IMR-90 (cell line): ENCODE measurements at regions not wholly inside any gene's neighbourhood (a gene's known extent, or its start where the extent isn't known, plus 50 kb on each side); places are given as distances from the start of the nearest gene placed in this dataset.

Source experiments
- ATAC-seq: fragments of 200-7000 bp; cut with Tn5 transposase; 2 replicates; pipeline ENCODE4 v1.9.1; 2020; ENCODE audit warnings: low read depth, mild to moderate bottlenecking, moderate library complexity
- BruUV-seq: library from RNA; stranded (reverse); fragments of 400-500 nt; replicated peaks from 2 replicates; lab custom pipeline; 2021; lab: Mats Ljungman, UMichigan
- CTCF ChIA-PET: fragments of 300-600 bp; formaldehyde crosslinking; extraction: SDS; loops from one replicate; lab custom pipeline; 2021; ENCODE audit warnings: antibody characterized with exemption; lab: Yijun Ruan, JAX
- POLR2A ChIA-PET: fragments of 300-600 bp; sonication (Branson Sonifier 250); formaldehyde crosslinking; loops from one replicate; lab custom pipeline; 2022; ENCODE audit warnings: antibody characterized with exemption; ENCODE audit not compliant: unreplicated experiment; lab: Charles Lee
- DNase-seq: peaks from one replicate; pipeline ENCODE4 v3.0.0; 2013
- H2AFZ ChIP-seq: replicated peaks from 2 replicates; pipeline ENCODE3; 2013; ENCODE audit warnings: low read length, mild to moderate bottlenecking; ENCODE audit not compliant: poor library complexity
- H2AK5ac ChIP-seq: 2 replicates; pipeline ENCODE4 v1.6.1; 2013; ENCODE audit warnings: low read depth, low read length, inconsistent platforms
- H2AK9ac ChIP-seq: replicated peaks from 2 replicates; pipeline ENCODE3; 2013; ENCODE audit warnings: mild to moderate bottlenecking, low read depth, low read length, moderate library complexity; ENCODE audit not compliant: poor library complexity
- H2BK120ac ChIP-seq: 2 replicates; pipeline ENCODE4 v1.6.1; 2013; ENCODE audit warnings: low read depth, low read length, inconsistent platforms
- H2BK15ac ChIP-seq: 3 replicates; pipeline ENCODE4 v1.6.1; 2013; ENCODE audit warnings: low read depth, low read length, inconsistent platforms
- H2BK20ac ChIP-seq: 2 replicates; pipeline ENCODE4 v1.6.1; 2013; ENCODE audit warnings: low read depth, mild to moderate bottlenecking, inconsistent platforms, low read length, moderate library complexity
- H2BK5ac ChIP-seq: 2 replicates; pipeline ENCODE4 v1.6.1; 2013; ENCODE audit warnings: mild to moderate bottlenecking, low read depth, low read length, inconsistent platforms; ENCODE audit not compliant: poor library complexity, severe bottlenecking
- H3K14ac ChIP-seq: replicated peaks from 2 replicates; pipeline ENCODE4 v1.6.1; 2013; ENCODE audit warnings: low read depth, low read length, inconsistent platforms
- H3K18ac ChIP-seq: 2 replicates; pipeline ENCODE4 v1.6.1; 2013; ENCODE audit warnings: low read depth, low read length, control low read depth
- H3K23ac ChIP-seq: 2 replicates; pipeline ENCODE4 v1.6.1; 2013; ENCODE audit warnings: low read depth, low read length, inconsistent platforms
- H3K27ac ChIP-seq: 2 replicates; pipeline ENCODE4 v1.5.1; 2013; ENCODE audit warnings: mild to moderate bottlenecking, control low read depth, low read length; ENCODE audit not compliant: insufficient read depth
- H3K27me3 ChIP-seq: 2 replicates; pipeline ENCODE4 v1.6.1; 2013; ENCODE audit warnings: low read length; ENCODE audit not compliant: control insufficient read depth, insufficient read depth
- H3K36me3 ChIP-seq: 2 replicates; pipeline ENCODE4 v1.6.1; 2013; ENCODE audit warnings: low read length, mixed read lengths; ENCODE audit not compliant: control insufficient read depth, insufficient read depth
- H3K4ac ChIP-seq: 2 replicates; pipeline ENCODE4 v1.6.1; 2013; ENCODE audit warnings: low read depth, low read length, inconsistent platforms
- H3K4me1 ChIP-seq: 2 replicates; pipeline ENCODE4 v1.6.1; 2013; ENCODE audit warnings: low read length, mixed read lengths; ENCODE audit not compliant: control insufficient read depth, insufficient read depth
- H3K4me2 ChIP-seq: 2 replicates; pipeline ENCODE4 v1.6.1; 2013; ENCODE audit warnings: low read depth, mild to moderate bottlenecking, control low read depth, low read length, moderate library complexity
- H3K4me3 ChIP-seq: 2 replicates; pipeline ENCODE4 v1.5.1; 2013; ENCODE audit warnings: low read depth, mild to moderate bottlenecking, control low read depth, low read length, moderate library complexity; ENCODE audit not compliant: insufficient read depth
- H3K56ac ChIP-seq: 2 replicates; pipeline ENCODE4 v1.6.1; 2013; ENCODE audit warnings: low read length, inconsistent platforms; ENCODE audit not compliant: insufficient read depth; ENCODE audit errors: extremely low read depth
- H3K79me1 ChIP-seq, 2 experiments: 2 replicates each; pipeline ENCODE4 v1.6.1; 2013; ENCODE audit warnings: low read length in 2 of 2, inconsistent platforms in 1 of 2, low read depth in 1 of 2
- H3K9ac ChIP-seq: 2 replicates; pipeline ENCODE4 v1.6.1; 2013; ENCODE audit warnings: low read depth, low read length, control low read depth
- H3K9me1 ChIP-seq: 2 replicates; pipeline ENCODE4 v1.6.1; 2013; ENCODE audit warnings: low read length, inconsistent platforms; ENCODE audit not compliant: insufficient read depth
- H3K9me3 ChIP-seq: 2 replicates; pipeline ENCODE4 v1.6.1; 2013; ENCODE audit warnings: low read length; ENCODE audit not compliant: control insufficient read depth, insufficient read depth
- H4K20me1 ChIP-seq: 2 replicates; pipeline ENCODE4 v1.6.1; 2013; ENCODE audit warnings: low read length, inconsistent platforms; ENCODE audit not compliant: insufficient read depth
- H4K5ac ChIP-seq: 2 replicates; pipeline ENCODE4 v1.6.1; 2013; ENCODE audit warnings: mild to moderate bottlenecking, low read depth, low read length, control low read depth
- H4K8ac ChIP-seq, 2 experiments: 2 replicates each; pipeline ENCODE4 v1.6.1; 2013; ENCODE audit warnings: low read depth in 2 of 2, low read length in 2 of 2, control low read depth in 1 of 2, inconsistent platforms in 1 of 2
- H4K91ac ChIP-seq: 2 replicates; pipeline ENCODE4 v1.6.1; 2013; ENCODE audit warnings: low read depth, low read length, inconsistent platforms; ENCODE audit not compliant: insufficient read depth
- BHLHE40 ChIP-seq: fragments of 150-350 bp; IDR thresholded peaks from 2 replicates; pipeline ENCODE4 v1.6.1; 2016; ENCODE audit warnings: mild to moderate bottlenecking, low read depth, low read length
- CEBPB ChIP-seq: IDR thresholded peaks from 2 replicates; pipeline ENCODE4 v1.6.1; 2012; ENCODE audit warnings: low read depth, low read length, improper control_type of control experiment
- FOS ChIP-seq: fragments of 150-350 bp; IDR thresholded peaks from 2 replicates; pipeline ENCODE4 v1.6.1; 2016; ENCODE audit warnings: low read depth, low read length
- MAFK ChIP-seq: IDR thresholded peaks from 2 replicates; pipeline ENCODE4 v1.6.1; 2012; ENCODE audit warnings: low read depth, low read length, improper control_type of control experiment
- MAZ ChIP-seq: IDR thresholded peaks from 2 replicates; pipeline ENCODE4 v1.6.1; 2012; ENCODE audit warnings: low read depth, mild to moderate bottlenecking, low read length, improper control_type of control experiment, moderate library complexity, borderline replicate concordance
- NFE2L2 ChIP-seq: fragments of 150-350 bp; IDR thresholded peaks from 2 replicates; pipeline ENCODE4 v1.6.1; 2016; ENCODE audit warnings: low read depth, mild to moderate bottlenecking, low read length
- POLR2A ChIP-seq: IDR thresholded peaks from 2 replicates; pipeline ENCODE4 v1.6.1; 2012; ENCODE audit warnings: mild to moderate bottlenecking, low read depth, low read length
- RAD21 ChIP-seq: IDR thresholded peaks from 2 replicates; pipeline ENCODE4 v1.6.1; 2012; ENCODE audit warnings: low read length, improper control_type of control experiment
- RCOR1 ChIP-seq: IDR thresholded peaks from 2 replicates; pipeline ENCODE4 v1.6.1; 2012; ENCODE audit warnings: mild to moderate bottlenecking, low read length, improper control_type of control experiment; ENCODE audit not compliant: insufficient replicate concordance
- RFX5 ChIP-seq: IDR thresholded peaks from 2 replicates; pipeline ENCODE4 v1.8.0; 2012; ENCODE audit warnings: low read depth, mild to moderate bottlenecking, low read length, moderate library complexity
- WGBS, 2 experiments: methylation state at CpG; one replicate each; pipeline versions ENCODE4 v1.1.5 to v1.1.7; 2013; ENCODE audit warnings: missing lambda C conversion rate in 2 of 2; ENCODE audit not compliant: insufficient read length in 1 of 2; ENCODE audit errors: extremely low coverage in 2 of 2; 5-methylcytosine and 5-hydroxymethylcytosine counted together
- dilution Hi-C: fragments of 300-500 bp; cut with HindIII; formaldehyde crosslinking; loops from one replicate; pipeline ENCODE4 v1.14.3; 2018; ENCODE audit warnings: low sequenced_read_pairs; ENCODE audit not compliant: unreplicated experiment
- in situ Hi-C: fragments of 300-500 bp; cut with MboI; formaldehyde crosslinking; loops from 3 replicates; pipeline ENCODE4 v1.14.3; 2019; ENCODE audit warnings: low sequenced_read_pairs, inconsistent platforms, mixed read lengths
- intact Hi-C: fragments of 100-400 bp; cut with micrococcal nuclease; formaldehyde crosslinking; loops from 2 replicates; pipeline ENCODE4 v1.10.0; 2022

- no peak for TF ChIP-seq NFE2L2
These were observed 129.5 kb downstream of the SLC38A6 start (continued) for GRCh38 chr14:61110316-61111082.

GRCh38 chr14:61109288-61109687 is 128.2 kb downstream of the SLC38A6 start:
- no peaks in the 10 kb centered on the region for H4K20me1 ChIP-seq
- peak overlapping the region; percentile 60 for H4K5ac ChIP-seq
- H3K27ac ChIP-seq, result peak overlapping the region; percentile 2; the same call in 1 of the 2 replicates
- intact Hi-C loops, result no loop called here
- DNase-seq (no peak), ATAC-seq (no peak; the same call in 1 of the 2 replicates)
- H3K79me1 ChIP-seq, result peaks cover 0 to 11% of the 10 kb centered on the region in 2 experiments; a peak in 2 of 4 replicates
- TF ChIP-seq RFX5, result no peak
- no peak for TF ChIP-seq RCOR1
- no peak for TF ChIP-seq NFE2L2
- no peak for TF ChIP-seq CEBPB
- TF ChIP-seq POLR2A, result no peak
- TF ChIP-seq RAD21, result no peak
- no peak for TF ChIP-seq FOS
- TF ChIP-seq MAZ, result no peak
- TF ChIP-seq MAFK, result no peak
- no peak for TF ChIP-seq BHLHE40
- WGBS, 2 experiments, result 70% methylated on average over 2 of the region's 3 CpGs; no CpG with 5 or more reads in 1 of the 2 experiments
- peak overlapping the region; percentile 38 for H2AK9ac ChIP-seq
- H2BK20ac ChIP-seq, result peak overlapping the region; percentile 94
- peak overlapping the region; percentile 95; the same call in 1 of the 2 replicates for H2AK5ac ChIP-seq
- H3K36me3 ChIP-seq, result peaks cover 1% of the 10 kb centered on the region; the same call in 1 of the 2 replicates
- peak overlapping the region; percentile 95; the same call in 2 of the 3 replicates for H2BK15ac ChIP-seq
- H2AFZ ChIP-seq, result no peak overlapping the region
- H3K9me1 ChIP-seq, result peaks cover 40% of the 10 kb centered on the region
- peak overlapping the region; percentile 77; the same call in 1 of the 2 replicates for H3K23ac ChIP-seq
- ChIA-PET POLR2A (interaction anchor here (0.6 kb wide), 1 partner anchor 73 kb away, joined by 4 read pairs; no protein-coding TSS in a partner anchor), CTCF (interaction anchor here (1.1 kb wide), 1 partner anchor 14 kb away, joined by 3 read pairs; no protein-coding TSS in a partner anchor)
- H3K14ac ChIP-seq, result peak overlapping the region; percentile 84
- H3K18ac ChIP-seq, result peak overlapping the region; percentile 63; the same call in 1 of the 2 replicates
- H4K91ac ChIP-seq, result peak overlapping the region; percentile 57
- peak overlapping the region; percentile 7 to 73; a peak in 3 of 4 replicates for H4K8ac ChIP-seq
- H3K4me3 ChIP-seq, result no peak overlapping the region
- no peak overlapping the region for H3K4me2 ChIP-seq
- BruUV-seq, result no TSS peak
- peaks cover 2% of the 10 kb centered on the region for H3K9me3 ChIP-seq
- dilution Hi-C loops, result no loop called here
- peak overlapping the region; percentile 85 for H3K4ac ChIP-seq
- no peak overlapping the region for H3K9ac ChIP-seq
- peak overlapping the region; percentile 72 for H2BK120ac ChIP-seq
- in situ Hi-C loops, result no loop called here
- H2BK5ac ChIP-seq, result peak overlapping the region; percentile 28
- H3K27me3 ChIP-seq, result no peaks in the 10 kb centered on the region
- H3K56ac ChIP-seq, result no peak overlapping the region
- peaks cover 23% of the 10 kb centered on the region for H3K4me1 ChIP-seq
